ENCODE measurements at regions not wholly inside any gene's neighbourhood (a gene's known extent, or its start where the extent isn't known, plus 50 kb on each side); places are given as distances from the start of the nearest gene placed in this dataset.
"Not testable (repeated sequence)": the region's sequence is repeated elsewhere in the genome, so short reads cannot be mapped to it uniquely, and the experiment has no call there.

DNA sequence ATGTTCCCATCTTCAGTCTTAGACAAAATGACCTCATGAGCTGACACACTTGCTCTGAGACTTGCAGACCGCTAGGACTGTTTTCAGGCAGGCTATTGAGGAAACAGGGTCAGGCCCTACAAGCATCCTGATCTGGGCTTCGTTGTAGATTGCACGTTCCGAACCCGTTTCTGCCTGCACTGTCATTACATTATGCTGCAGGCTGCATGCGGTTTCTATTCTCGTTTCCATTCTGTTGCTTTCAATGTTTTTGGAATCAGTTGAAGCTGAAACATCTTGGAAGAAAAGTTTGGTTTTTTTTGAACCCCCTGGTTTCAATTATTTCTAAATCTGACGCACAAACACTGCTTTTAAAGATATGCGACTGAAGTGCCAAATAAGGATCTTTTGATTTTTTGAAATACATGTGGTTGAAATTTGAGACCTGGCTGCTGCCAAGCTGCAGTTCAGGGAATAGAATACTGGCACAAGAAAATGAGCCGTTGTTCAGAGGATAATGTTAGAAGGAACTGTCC is 716.1 kb upstream of the INTU start:
- H3K27ac ChIP-seq = no peak overlapping the region
- TF ChIP-seq, protein P1, sequence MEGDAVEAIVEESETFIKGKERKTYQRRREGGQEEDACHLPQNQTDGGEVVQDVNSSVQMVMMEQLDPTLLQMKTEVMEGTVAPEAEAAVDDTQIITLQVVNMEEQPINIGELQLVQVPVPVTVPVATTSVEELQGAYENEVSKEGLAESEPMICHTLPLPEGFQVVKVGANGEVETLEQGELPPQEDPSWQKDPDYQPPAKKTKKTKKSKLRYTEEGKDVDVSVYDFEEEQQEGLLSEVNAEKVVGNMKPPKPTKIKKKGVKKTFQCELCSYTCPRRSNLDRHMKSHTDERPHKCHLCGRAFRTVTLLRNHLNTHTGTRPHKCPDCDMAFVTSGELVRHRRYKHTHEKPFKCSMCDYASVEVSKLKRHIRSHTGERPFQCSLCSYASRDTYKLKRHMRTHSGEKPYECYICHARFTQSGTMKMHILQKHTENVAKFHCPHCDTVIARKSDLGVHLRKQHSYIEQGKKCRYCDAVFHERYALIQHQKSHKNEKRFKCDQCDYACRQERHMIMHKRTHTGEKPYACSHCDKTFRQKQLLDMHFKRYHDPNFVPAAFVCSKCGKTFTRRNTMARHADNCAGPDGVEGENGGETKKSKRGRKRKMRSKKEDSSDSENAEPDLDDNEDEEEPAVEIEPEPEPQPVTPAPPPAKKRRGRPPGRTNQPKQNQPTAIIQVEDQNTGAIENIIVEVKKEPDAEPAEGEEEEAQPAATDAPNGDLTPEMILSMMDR (IDR thresholded peaks at IDR 0.05) = no peak
- no peak for TF ChIP-seq POLR2A (IDR thresholded peaks at IDR 0.05)
- H3K36me3 ChIP-seq = no peaks in the 10 kb centered on the region
- no peaks in the 10 kb centered on the region for H3K4me1 ChIP-seq
- H3K4me3 ChIP-seq = no peak overlapping the region
- no peak for DNase-seq
- no peaks in the 10 kb centered on the region for H3K27me3 ChIP-seq
- H3K9me3 ChIP-seq = no peaks in the 10 kb centered on the region

GRCh38 chr4:126922328-126922938 is 710.3 kb upstream of the INTU start:
- H3K9me3 ChIP-seq, H3K36me3 ChIP-seq, H3K27ac ChIP-seq, H3K4me1 ChIP-seq, H3K27me3 ChIP-seq, DNase-seq, H3K4me3 ChIP-seq: not testable (repeated sequence)

GRCh38 chr4:126924237-126924636 is 708.5 kb upstream of the INTU start:
- Histone ChIP-seq H3K27ac (no peak overlapping the region), H3K27me3 (no peaks in the 10 kb centered on the region), H3K9me3 (no peaks in the 10 kb centered on the region), H3K36me3 (no peaks in the 10 kb centered on the region), H3K4me1 (no peaks in the 10 kb centered on the region), H3K4me3 (no peak overlapping the region)
- no peak for DNase-seq
- TF ChIP-seq, protein P1 (IDR thresholded peaks at IDR 0.05) = no peak
- TF ChIP-seq POLR2A (IDR thresholded peaks at IDR 0.05) = no peak

DNA sequence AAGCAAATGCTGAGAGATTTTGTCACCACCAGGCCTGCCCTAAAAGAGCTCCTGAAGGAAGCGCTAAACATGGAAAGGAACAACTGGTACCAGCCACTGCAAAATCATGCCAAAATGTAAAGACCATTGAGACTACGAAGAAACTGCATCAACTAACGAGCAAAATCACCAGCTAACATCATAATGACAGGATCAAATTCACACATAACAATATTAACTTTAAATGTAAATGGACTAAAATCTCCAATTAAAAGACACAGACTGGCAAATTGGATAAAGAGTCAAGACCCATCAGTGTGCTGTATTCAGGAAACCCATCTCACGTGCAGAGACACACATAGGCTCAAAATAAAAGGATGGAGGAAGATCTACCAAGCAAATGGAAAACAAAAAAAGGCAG is 702.7 kb upstream of the INTU start:
- H3K27ac ChIP-seq, H3K4me3 ChIP-seq, DNase-seq, H3K4me1 ChIP-seq, H3K36me3 ChIP-seq, H3K27me3 ChIP-seq, H3K9me3 ChIP-seq: not testable (repeated sequence)

DNA sequence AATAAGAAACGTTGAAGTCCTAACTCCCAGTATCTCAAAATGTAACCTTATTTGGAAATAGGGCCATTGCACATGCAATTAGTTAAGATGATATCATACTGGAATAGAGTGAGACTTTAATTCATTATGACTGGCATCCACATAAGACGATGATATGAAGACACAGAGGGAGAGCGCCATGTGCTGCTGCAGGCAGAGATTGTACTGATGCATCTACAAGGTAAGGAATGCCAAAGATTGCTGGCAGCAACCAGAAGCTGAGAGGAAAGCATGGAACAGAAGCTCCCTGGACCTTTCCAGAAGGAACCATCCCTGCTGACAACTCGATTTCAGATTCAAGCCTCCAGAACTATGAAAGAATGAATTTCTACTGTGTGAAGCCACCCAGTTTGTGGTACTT is 697.0 kb upstream of the INTU start:
- Histone ChIP-seq H3K4me3 (no peak overlapping the region), H3K27me3 (no peaks in the 10 kb centered on the region), H3K9me3 (no peaks in the 10 kb centered on the region), H3K36me3 (no peaks in the 10 kb centered on the region), H3K27ac (no peak overlapping the region), H3K4me1 (no peaks in the 10 kb centered on the region)
- DNase-seq = no peak
- no peak for TF ChIP-seq POLR2A (IDR thresholded peaks at IDR 0.05)
- TF ChIP-seq, protein P1 (IDR thresholded peaks at IDR 0.05) = no peak

GRCh38 chr4:126937342-126937741 is 695.4 kb upstream of the INTU start:
- no peak overlapping the region for H3K4me3 ChIP-seq
- H3K36me3 ChIP-seq = no peaks in the 10 kb centered on the region
- H3K4me1 ChIP-seq = no peaks in the 10 kb centered on the region
- no peak for DNase-seq
- H3K9me3 ChIP-seq = no peaks in the 10 kb centered on the region
- H3K27ac ChIP-seq = no peak overlapping the region
- TF ChIP-seq, protein P1 (IDR thresholded peaks at IDR 0.05) = no peak
- no peak for TF ChIP-seq POLR2A (IDR thresholded peaks at IDR 0.05)
- no peaks in the 10 kb centered on the region for H3K27me3 ChIP-seq

DNA sequence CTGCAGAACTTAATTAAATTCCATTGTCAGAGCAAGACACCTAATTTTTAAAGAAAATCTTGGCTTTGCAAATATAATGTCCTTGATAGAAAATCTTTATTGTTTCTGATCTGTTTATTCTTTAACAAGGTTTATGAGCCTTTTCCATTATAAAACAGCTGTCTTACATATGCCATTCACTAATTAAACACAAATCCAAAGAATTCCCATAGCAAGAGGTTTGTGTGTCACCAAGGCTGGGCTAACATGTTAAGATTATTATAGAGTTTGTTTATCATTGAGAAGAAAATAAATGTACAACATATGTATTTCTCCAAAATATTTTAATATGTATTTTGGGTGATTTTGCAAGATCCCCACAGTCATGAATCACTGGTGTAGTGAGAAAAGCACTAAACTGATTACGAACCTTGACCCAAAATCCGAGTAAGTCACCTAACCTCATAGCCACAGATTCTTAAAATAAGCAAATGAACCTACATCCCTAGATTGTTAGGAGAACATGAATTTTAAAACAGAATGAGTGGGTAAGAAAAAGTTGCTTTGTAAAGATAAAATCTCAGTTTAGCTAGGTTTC is 694.8 kb upstream of the INTU start:
- no peak overlapping the region for H3K27ac ChIP-seq
- TF ChIP-seq POLR2A (IDR thresholded peaks at IDR 0.05) = no peak
- TF ChIP-seq, protein P1 (IDR thresholded peaks at IDR 0.05) = no peak

More for the DNA sequence above, 694.8 kb upstream of the INTU start:
- no peak for DNase-seq
- no peaks in the 10 kb centered on the region for H3K4me1 ChIP-seq
- no peaks in the 10 kb centered on the region for H3K9me3 ChIP-seq
- H3K4me3 ChIP-seq = no peak overlapping the region
- H3K36me3 ChIP-seq = no peaks in the 10 kb centered on the region
- no peaks in the 10 kb centered on the region for H3K27me3 ChIP-seq

Data from Peyer's patch (tissue), 4 donors.